Calu3 (cell line): ENCODE measurements at regions not wholly inside any gene's neighbourhood (a gene's known extent, or its start where the extent isn't known, plus 50 kb on each side); places are given as distances from the start of the nearest gene placed in this dataset.

Experiments
- BruUV-seq: library from RNA; stranded (reverse); fragments of 400-500 nt; replicated peaks from 2 replicates; lab custom pipeline; 2021; lab: Mats Ljungman, UMichigan
- CTCF ChIA-PET: fragments of 300-600 bp; sonication (Branson Sonifier 250); formaldehyde crosslinking; loops from one replicate; lab custom pipeline; 2022; ENCODE audit warnings: antibody characterized with exemption; lab: Charles Lee
- DNase-seq: peaks from one replicate; pipeline ENCODE4 v3.0.0; 2022
- H3K27ac Mint-ChIP-seq: one replicate; pipeline ENCODE4 v1.8.0; 2022; ENCODE audit warnings: mixed read lengths; ENCODE audit not compliant: unreplicated experiment
- H3K27me3 Mint-ChIP-seq: one replicate; pipeline ENCODE4 v1.8.0; 2022; ENCODE audit warnings: mixed read lengths; ENCODE audit not compliant: unreplicated experiment
- H3K36me3 Mint-ChIP-seq: one replicate; pipeline ENCODE4 v1.8.0; 2022; ENCODE audit warnings: mild to moderate bottlenecking, moderate library complexity, mixed read lengths; ENCODE audit not compliant: insufficient read depth, unreplicated experiment
- H3K4me1 Mint-ChIP-seq: one replicate; pipeline ENCODE4 v1.8.0; 2022; ENCODE audit warnings: mild to moderate bottlenecking, low read depth, mixed read lengths; ENCODE audit not compliant: unreplicated experiment
- H3K4me3 Mint-ChIP-seq: one replicate; pipeline ENCODE4 v1.8.0; 2022; ENCODE audit warnings: mild to moderate bottlenecking, low read depth, moderate library complexity, mixed read lengths; ENCODE audit not compliant: unreplicated experiment
- H3K9me3 Mint-ChIP-seq: one replicate; pipeline ENCODE4 v1.8.0; 2022; ENCODE audit warnings: low read depth, mixed read lengths; ENCODE audit not compliant: unreplicated experiment
- CTCF ChIP-seq: fragments of 200-600 bp; IDR thresholded peaks from one replicate; pipeline ENCODE4 v1.8.0; 2022; ENCODE audit warnings: antibody characterized with exemption; ENCODE audit not compliant: unreplicated experiment
- intact Hi-C: fragments of 100-400 bp; cut with micrococcal nuclease; formaldehyde crosslinking; loops from one replicate; pipeline ENCODE4 v1.10.0; 2022; ENCODE audit not compliant: unreplicated experiment

- intact Hi-C loops, result no loop called here
- Mint-ChIP-seq H3K27me3 (peaks cover 20% of the 10 kb centered on the region), H3K4me3 (no peak overlapping the region), H3K36me3 (peaks cover 5% of the 10 kb centered on the region), H3K9me3 (no peaks in the 10 kb centered on the region), H3K27ac (no peak overlapping the region), H3K4me1 (peaks cover 22% of the 10 kb centered on the region)
- no peak for TF ChIP-seq CTCF
- DNase-seq, result no peak
- CTCF ChIA-PET, result no interaction called here
- no TSS peak for BruUV-seq
Observed at GRCh38 chr9:96175796-96176195, 126.2 kb downstream of the HSD17B3 start.

- no peak overlapping the region for H3K4me3 Mint-ChIP-seq
- CTCF ChIA-PET, result no interaction called here
- H3K36me3 Mint-ChIP-seq, result peaks cover 5% of the 10 kb centered on the region
- H3K9me3 Mint-ChIP-seq, result no peaks in the 10 kb centered on the region
- intact Hi-C loops, result no loop called here
- TF ChIP-seq CTCF, result no peak
- no peak for DNase-seq
- peaks cover 17% of the 10 kb centered on the region for H3K27me3 Mint-ChIP-seq
- BruUV-seq, result no TSS peak
- peaks cover 22% of the 10 kb centered on the region for H3K4me1 Mint-ChIP-seq
- no peak overlapping the region for H3K27ac Mint-ChIP-seq
Observed at GRCh38 chr9:96175001-96175400, 127.0 kb downstream of the HSD17B3 start.

GRCh38 chr9:96174371-96174770 is 127.6 kb downstream of the HSD17B3 start:
- intact Hi-C loops, result no loop called here
- Mint-ChIP-seq H3K4me3 (no peak overlapping the region), H3K4me1 (peaks cover 22% of the 10 kb centered on the region), H3K36me3 (peaks cover 5% of the 10 kb centered on the region), H3K27ac (no peak overlapping the region), H3K27me3 (peaks cover 17% of the 10 kb centered on the region), H3K9me3 (no peaks in the 10 kb centered on the region)
- CTCF ChIA-PET, result no interaction called here
- no peak for TF ChIP-seq CTCF
- BruUV-seq, result no TSS peak
- DNase-seq, result no peak

- no peak overlapping the region for H3K27ac Mint-ChIP-seq
- CTCF ChIA-PET, result no interaction called here
- H3K27me3 Mint-ChIP-seq, result peaks cover 10% of the 10 kb centered on the region
- DNase-seq, result no peak
- peaks cover 5% of the 10 kb centered on the region for H3K36me3 Mint-ChIP-seq
- no peaks in the 10 kb centered on the region for H3K9me3 Mint-ChIP-seq
- H3K4me1 Mint-ChIP-seq, result peaks cover 22% of the 10 kb centered on the region
- no peak overlapping the region for H3K4me3 Mint-ChIP-seq
- intact Hi-C loops, result no loop called here
- no peak for TF ChIP-seq CTCF
- BruUV-seq, result no TSS peak
Observed at GRCh38 chr9:96173640-96174039, 128.3 kb downstream of the HSD17B3 start.
